ENCODE measurements at regions not wholly inside any gene's neighbourhood (a gene's known extent, or its start where the extent isn't known, plus 50 kb on each side); places are given as distances from the start of the nearest gene placed in this dataset.

DNA sequence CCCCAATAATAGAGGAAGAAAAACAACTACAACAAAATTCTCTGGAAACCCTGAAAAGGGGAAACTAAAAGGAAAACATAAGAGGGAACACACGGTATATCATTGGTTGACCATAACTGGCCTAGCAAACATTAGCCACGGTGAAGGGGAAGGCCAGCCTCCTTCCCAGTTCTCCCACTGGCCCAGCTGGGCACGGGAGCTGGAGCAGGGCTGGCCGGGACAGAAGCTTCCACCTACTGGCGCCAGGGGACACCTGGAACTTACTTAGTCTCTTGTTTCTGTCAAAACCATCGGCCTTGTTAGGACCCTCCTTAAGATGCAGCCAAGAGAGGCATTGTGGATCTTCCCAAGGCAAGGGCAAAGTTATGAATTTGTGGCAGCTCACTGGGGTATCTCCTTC, 56.1 kb upstream of the DLGAP1 start:
- TF ChIP-seq, protein P1, sequence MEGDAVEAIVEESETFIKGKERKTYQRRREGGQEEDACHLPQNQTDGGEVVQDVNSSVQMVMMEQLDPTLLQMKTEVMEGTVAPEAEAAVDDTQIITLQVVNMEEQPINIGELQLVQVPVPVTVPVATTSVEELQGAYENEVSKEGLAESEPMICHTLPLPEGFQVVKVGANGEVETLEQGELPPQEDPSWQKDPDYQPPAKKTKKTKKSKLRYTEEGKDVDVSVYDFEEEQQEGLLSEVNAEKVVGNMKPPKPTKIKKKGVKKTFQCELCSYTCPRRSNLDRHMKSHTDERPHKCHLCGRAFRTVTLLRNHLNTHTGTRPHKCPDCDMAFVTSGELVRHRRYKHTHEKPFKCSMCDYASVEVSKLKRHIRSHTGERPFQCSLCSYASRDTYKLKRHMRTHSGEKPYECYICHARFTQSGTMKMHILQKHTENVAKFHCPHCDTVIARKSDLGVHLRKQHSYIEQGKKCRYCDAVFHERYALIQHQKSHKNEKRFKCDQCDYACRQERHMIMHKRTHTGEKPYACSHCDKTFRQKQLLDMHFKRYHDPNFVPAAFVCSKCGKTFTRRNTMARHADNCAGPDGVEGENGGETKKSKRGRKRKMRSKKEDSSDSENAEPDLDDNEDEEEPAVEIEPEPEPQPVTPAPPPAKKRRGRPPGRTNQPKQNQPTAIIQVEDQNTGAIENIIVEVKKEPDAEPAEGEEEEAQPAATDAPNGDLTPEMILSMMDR (IDR thresholded peaks at IDR 0.05), result no peak
- TF ChIP-seq EP300 (IDR thresholded peaks at IDR 0.05) (no peak), POLR2A (IDR thresholded peaks at IDR 0.05) (no peak)
